Brain microvascular endothelial cell (primary cell): ENCODE measurements at regions not wholly inside any gene's neighbourhood (a gene's known extent, or its start where the extent isn't known, plus 50 kb on each side); places are given as distances from the start of the nearest gene placed in this dataset.
"Not testable (repeated sequence)": the region's sequence is repeated elsewhere in the genome, so short reads cannot be mapped to it uniquely, and the experiment has no call there.

Experiments used
- DNase-seq: peaks from one replicate; pipeline ENCODE4 v3.0.0-alpha.2; 2020
- H3K27ac ChIP-seq: fragments of 250-450 bp; sonication (Bioruptor Pico); 2 replicates; pipeline ENCODE4 v1.5.1; 2020; ENCODE audit warnings: mild to moderate bottlenecking, moderate library complexity
- H3K27me3 ChIP-seq: fragments of 250-450 bp; sonication (Bioruptor Pico); replicated peaks from 2 replicates; pipeline ENCODE4 v1.5.1; 2020; ENCODE audit warnings: mild to moderate bottlenecking
- H3K36me3 ChIP-seq: fragments of 250-450 bp; sonication (Bioruptor Pico); replicated peaks from 2 replicates; pipeline ENCODE4 v1.5.1; 2020; ENCODE audit warnings: mild to moderate bottlenecking
- H3K4me3 ChIP-seq: 2 replicates; pipeline ENCODE4 v1.5.1; 2011; ENCODE audit warnings: low read depth, mild to moderate bottlenecking, control low read depth, low read length, moderate library complexity
- in situ Hi-C: cut with HindIII; loops from 2 replicates; pipeline ENCODE4 v1.10.0; 2017; ENCODE audit warnings: low sequenced_read_pairs, low pct_ligation_motif_present
- TF ChIP-seq, protein P1 (sequence below): IDR thresholded peaks from 2 replicates; pipeline ENCODE4 v1.5.1; 2011; ENCODE audit warnings: low read depth, mild to moderate bottlenecking, moderate library complexity, low read length, control low read depth, inconsistent platforms; ENCODE audit errors: missing control alignments

DNA sequence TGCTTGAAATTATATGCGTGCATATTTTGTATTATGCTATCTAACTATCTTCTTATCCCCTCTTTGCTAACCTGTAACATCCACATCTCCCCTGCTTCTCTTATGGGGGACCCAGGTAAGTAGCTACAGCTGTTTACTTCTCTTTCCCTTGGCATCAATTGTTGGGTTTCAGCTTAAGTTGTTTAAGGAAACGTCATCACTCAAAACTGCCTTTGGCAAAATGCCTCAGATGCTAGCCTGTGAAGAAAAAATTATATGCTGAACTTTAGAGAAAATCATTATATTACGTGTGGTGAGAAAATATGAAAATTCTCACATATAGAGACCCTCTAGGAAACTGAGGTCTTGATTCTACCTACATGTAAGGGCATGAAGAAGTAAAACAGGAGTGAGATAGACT lies 447.0 kb upstream of the NECTIN3 start:
- Histone ChIP-seq H3K27me3 (no peaks in the 10 kb centered on the region), H3K4me3 (no peak overlapping the region), H3K36me3 (no peaks in the 10 kb centered on the region), H3K27ac (no peak overlapping the region)
- DNase-seq: no peak
- in situ Hi-C loops: no loop called here
- TF ChIP-seq, protein P1, sequence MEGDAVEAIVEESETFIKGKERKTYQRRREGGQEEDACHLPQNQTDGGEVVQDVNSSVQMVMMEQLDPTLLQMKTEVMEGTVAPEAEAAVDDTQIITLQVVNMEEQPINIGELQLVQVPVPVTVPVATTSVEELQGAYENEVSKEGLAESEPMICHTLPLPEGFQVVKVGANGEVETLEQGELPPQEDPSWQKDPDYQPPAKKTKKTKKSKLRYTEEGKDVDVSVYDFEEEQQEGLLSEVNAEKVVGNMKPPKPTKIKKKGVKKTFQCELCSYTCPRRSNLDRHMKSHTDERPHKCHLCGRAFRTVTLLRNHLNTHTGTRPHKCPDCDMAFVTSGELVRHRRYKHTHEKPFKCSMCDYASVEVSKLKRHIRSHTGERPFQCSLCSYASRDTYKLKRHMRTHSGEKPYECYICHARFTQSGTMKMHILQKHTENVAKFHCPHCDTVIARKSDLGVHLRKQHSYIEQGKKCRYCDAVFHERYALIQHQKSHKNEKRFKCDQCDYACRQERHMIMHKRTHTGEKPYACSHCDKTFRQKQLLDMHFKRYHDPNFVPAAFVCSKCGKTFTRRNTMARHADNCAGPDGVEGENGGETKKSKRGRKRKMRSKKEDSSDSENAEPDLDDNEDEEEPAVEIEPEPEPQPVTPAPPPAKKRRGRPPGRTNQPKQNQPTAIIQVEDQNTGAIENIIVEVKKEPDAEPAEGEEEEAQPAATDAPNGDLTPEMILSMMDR: no peak

DNA sequence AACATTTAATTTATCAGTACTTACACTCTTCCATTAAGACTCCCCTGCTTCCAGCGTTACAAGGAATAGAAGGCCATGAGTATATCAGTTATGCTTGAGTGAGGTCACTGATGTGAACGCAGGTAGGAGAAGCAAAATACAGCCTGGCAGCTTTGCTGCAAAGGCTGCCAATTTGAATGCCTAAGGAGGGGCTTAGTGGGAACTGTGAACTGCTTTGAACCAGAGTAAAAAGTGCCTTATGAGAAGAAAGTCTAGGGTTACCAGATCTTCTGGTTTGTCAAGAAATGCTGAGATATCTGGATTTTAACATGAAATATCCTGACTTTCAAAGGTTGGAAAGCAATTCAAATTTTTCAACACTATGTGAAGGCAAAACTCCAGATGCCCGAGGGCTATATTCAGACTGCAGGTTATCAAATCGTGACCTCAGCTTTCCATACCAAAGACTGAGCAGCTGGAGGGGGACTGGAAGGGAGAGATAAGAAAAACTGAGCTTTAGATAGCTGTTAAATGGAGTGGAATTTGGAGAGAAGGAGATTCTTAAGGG lies 446.3 kb upstream of the NECTIN3 start:
- in situ Hi-C loops: no loop called here
- Histone ChIP-seq H3K27ac (no peak overlapping the region), H3K36me3 (no peaks in the 10 kb centered on the region), H3K27me3 (no peaks in the 10 kb centered on the region), H3K4me3 (no peak overlapping the region)
- TF ChIP-seq, protein P1: no peak
- DNase-seq: no peak

DNA sequence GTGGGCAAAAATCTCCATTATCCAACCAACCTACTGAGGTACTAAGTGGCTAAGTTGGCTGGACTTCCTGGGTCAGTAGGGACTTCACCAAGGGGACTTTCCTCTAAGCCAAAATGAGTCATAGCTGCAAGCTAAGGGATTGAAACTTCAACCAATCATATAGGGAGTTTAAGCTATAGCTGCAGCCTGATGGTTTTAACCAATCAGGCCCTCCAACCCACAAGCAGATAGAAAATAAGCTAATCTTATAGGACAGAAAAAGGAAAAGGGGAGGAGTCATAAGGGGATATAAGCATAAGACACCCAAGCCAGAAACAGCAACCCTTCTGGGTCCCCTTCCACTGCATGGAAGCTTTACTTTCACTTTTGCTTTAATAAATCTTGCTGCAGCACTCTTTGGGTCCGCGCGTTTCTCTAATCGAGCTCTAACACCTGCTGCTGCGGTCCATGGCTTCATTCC lies 444.9 kb upstream of the NECTIN3 start:
- DNase-seq, H3K27me3 ChIP-seq, H3K36me3 ChIP-seq, H3K27ac ChIP-seq, in situ Hi-C loops, H3K4me3 ChIP-seq: not testable (repeated sequence)

DNA sequence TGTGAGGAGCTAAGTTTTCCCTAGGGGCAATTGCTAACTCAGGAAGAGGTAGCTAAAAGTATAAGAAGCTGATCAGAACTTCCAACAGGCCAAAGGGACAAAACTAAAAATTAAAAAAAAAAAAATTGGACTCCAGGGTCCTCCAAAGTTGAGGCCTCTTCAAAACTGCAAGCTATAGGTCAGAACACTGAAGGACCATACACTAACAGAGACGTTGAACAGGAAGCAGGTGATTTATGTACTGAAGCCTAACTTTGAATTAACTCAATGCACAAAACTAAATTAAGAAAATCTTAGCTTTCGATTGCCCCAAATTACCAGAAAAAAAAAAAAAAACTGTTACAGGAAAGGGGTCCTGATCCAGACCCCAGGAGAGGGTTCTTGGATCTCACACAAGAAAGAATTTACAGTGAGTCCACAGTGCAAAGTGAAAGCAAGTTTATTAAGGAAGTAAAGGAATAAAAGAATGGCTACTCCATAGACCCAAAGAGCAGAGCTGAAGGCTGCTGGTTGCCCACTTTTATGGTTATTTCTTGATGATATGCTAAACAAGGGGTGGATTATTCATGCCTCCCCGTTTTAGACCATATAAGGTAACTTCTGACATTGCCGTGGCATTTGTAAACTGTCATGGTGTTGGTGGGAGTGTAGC lies 442.8 kb upstream of the NECTIN3 start:
- Histone ChIP-seq H3K27ac (no peak overlapping the region), H3K4me3 (no peak overlapping the region), H3K27me3 (no peaks in the 10 kb centered on the region), H3K36me3 (no peaks in the 10 kb centered on the region)
- TF ChIP-seq, protein P1: no peak
- in situ Hi-C loops: no loop called here
- no peak for DNase-seq

DNA sequence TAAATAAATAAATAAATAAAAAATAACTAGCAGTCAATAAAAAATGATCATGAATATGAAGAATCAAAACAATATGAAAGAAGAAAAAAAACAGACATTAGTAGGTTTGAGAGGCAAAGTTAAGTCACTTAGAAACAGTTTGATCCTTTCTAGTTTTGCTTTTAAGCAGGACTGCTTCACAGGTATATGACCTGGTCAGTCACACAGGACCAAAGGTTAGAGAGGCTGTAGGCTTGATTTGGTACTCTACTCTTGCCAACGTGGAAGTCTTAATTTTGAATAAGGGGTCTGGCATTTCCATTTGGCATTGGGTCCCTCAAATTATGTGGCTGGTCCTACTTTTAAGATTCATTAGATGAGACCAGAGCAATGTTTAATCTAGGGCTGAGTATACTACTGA lies 441.7 kb upstream of the NECTIN3 start:
- TF ChIP-seq, protein P1: no peak
- no peak overlapping the region for H3K4me3 ChIP-seq
- H3K27ac ChIP-seq: no peak overlapping the region
- no peak for DNase-seq
- no peaks in the 10 kb centered on the region for H3K27me3 ChIP-seq
- in situ Hi-C loops: no loop called here
- H3K36me3 ChIP-seq: no peaks in the 10 kb centered on the region

DNA sequence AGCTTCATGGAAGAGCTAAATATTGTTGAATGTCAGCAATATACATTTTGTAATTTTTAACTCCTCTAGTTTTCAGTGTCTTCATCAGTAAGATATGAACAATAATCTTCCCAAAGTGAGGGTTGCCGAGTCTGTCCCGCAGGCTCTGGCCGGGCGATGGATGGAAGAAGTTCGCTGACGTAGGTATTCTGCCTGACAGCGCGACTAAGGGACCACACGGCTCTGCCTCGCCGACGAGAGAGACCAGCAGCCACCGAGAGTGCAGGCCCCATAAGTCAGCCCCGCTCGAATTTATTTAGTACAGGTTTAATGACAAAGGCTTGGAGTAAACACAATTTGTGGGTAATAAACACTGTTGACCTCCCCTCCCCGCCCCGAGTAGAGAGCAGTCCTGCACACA lies 427.4 kb upstream of the NECTIN3 start:
- Histone ChIP-seq H3K36me3 (no peaks in the 10 kb centered on the region), H3K27me3 (no peaks in the 10 kb centered on the region), H3K27ac (no peak overlapping the region), H3K4me3 (no peak overlapping the region)
- in situ Hi-C loops: no loop called here
- TF ChIP-seq, protein P1: no peak
- DNase-seq: no peak
